ENCODE measurements at regions not wholly inside any gene's neighbourhood (a gene's known extent, or its start where the extent isn't known, plus 50 kb on each side); places are given as distances from the start of the nearest gene placed in this dataset.
A peak's percentile ranks its signal among the peaks of the same experiment; 100 is the strongest.

- no peaks in the 10 kb centered on the region for H3K27me3 ChIP-seq (ENCODE audit: control insufficient read depth, insufficient read depth, low read length, poor library complexity, severe bottlenecking)
- H3K4me3 ChIP-seq (ENCODE audit: low read length) = no peak overlapping the region
- peaks cover 2% of the 10 kb centered on the region for H3K4me1 ChIP-seq (ENCODE audit: control insufficient read depth, insufficient read depth, low read length)
- DNase-seq = peak; percentile 24
- H3K9me3 ChIP-seq (ENCODE audit: control insufficient read depth, low read length) = no peaks in the 10 kb centered on the region
- no peak overlapping the region for H3K27ac ChIP-seq (ENCODE audit: low read depth, low read length)
- no peak for TF ChIP-seq CTCF (conservative IDR thresholded peaks at IDR 0.05)
- H3K9ac ChIP-seq (ENCODE audit: extremely low read depth, low read length, poor library complexity, severe bottlenecking) = no peak overlapping the region
- peaks cover 3% of the 10 kb centered on the region for H3K27me3 Mint-ChIP-seq (ENCODE audit: insufficient read depth)
- H3K36me3 Mint-ChIP-seq (ENCODE audit: low read depth) = no peaks in the 10 kb centered on the region
- no peaks in the 10 kb centered on the region for H3K9me3 Mint-ChIP-seq
- H3K4me1 Mint-ChIP-seq = peaks cover 7% of the 10 kb centered on the region
- H3K4me3 Mint-ChIP-seq = no peak overlapping the region
- 92 to 99% methylated on average over 7 of the region's 7 CpGs for WGBS, 2 experiments (ENCODE audit: insufficient coverage in 1 of 2, insufficient read length in 1 of 2)
- no peaks in the 10 kb centered on the region for H3K36me3 ChIP-seq (ENCODE audit: control insufficient read depth, insufficient read depth, low read length)
- H3K27ac Mint-ChIP-seq = no peak overlapping the region
Measured at GRCh38 chr1:30420519-30421050, 302.8 kb downstream of the MATN1 start.

- Histone ChIP-seq H3K9ac (ENCODE audit: extremely low read depth, low read length, poor library complexity, severe bottlenecking) (no peak overlapping the region), H3K27me3 (ENCODE audit: control insufficient read depth, insufficient read depth, low read length, poor library complexity, severe bottlenecking) (no peaks in the 10 kb centered on the region), H3K36me3 (ENCODE audit: control insufficient read depth, insufficient read depth, low read length) (no peaks in the 10 kb centered on the region), H3K27ac (ENCODE audit: low read depth, low read length) (no peak overlapping the region), H3K4me1 (ENCODE audit: control insufficient read depth, insufficient read depth, low read length) (peaks cover 2% of the 10 kb centered on the region), H3K9me3 (ENCODE audit: control insufficient read depth, low read length) (no peaks in the 10 kb centered on the region), H3K4me3 (ENCODE audit: low read length) (no peak overlapping the region)
- no peak for DNase-seq
- Mint-ChIP-seq H3K4me1 (peaks cover 7% of the 10 kb centered on the region), H3K27ac (no peak overlapping the region), H3K36me3 (ENCODE audit: low read depth) (no peaks in the 10 kb centered on the region), H3K4me3 (no peak overlapping the region), H3K27me3 (ENCODE audit: insufficient read depth) (peaks cover 3% of the 10 kb centered on the region), H3K9me3 (no peaks in the 10 kb centered on the region)
- WGBS, 2 experiments (ENCODE audit: insufficient coverage in 1 of 2, insufficient read length in 1 of 2) = 84 to 97% methylated on average over 3 to 5 of the region's 5 CpGs
- no peak for TF ChIP-seq CTCF (conservative IDR thresholded peaks at IDR 0.05)
Measured at GRCh38 chr1:30419831-30420230, 303.6 kb downstream of the MATN1 start.

- Histone ChIP-seq H3K9me3 (ENCODE audit: control insufficient read depth, low read length) (no peaks in the 10 kb centered on the region), H3K36me3 (ENCODE audit: control insufficient read depth, insufficient read depth, low read length) (no peaks in the 10 kb centered on the region), H3K4me1 (ENCODE audit: control insufficient read depth, insufficient read depth, low read length) (peaks cover 2% of the 10 kb centered on the region), H3K27me3 (ENCODE audit: control insufficient read depth, insufficient read depth, low read length, poor library complexity, severe bottlenecking) (no peaks in the 10 kb centered on the region), H3K27ac (ENCODE audit: low read depth, low read length) (no peak overlapping the region), H3K9ac (ENCODE audit: extremely low read depth, low read length, poor library complexity, severe bottlenecking) (no peak overlapping the region), H3K4me3 (ENCODE audit: low read length) (no peak overlapping the region)
- Mint-ChIP-seq H3K36me3 (ENCODE audit: low read depth) (no peaks in the 10 kb centered on the region), H3K9me3 (no peaks in the 10 kb centered on the region), H3K4me1 (peaks cover 7% of the 10 kb centered on the region), H3K4me3 (no peak overlapping the region), H3K27me3 (ENCODE audit: insufficient read depth) (peaks cover 3% of the 10 kb centered on the region), H3K27ac (no peak overlapping the region)
- 94 to 100% methylated on average over 6 to 7 of the region's 7 CpGs for WGBS, 2 experiments (ENCODE audit: insufficient coverage in 1 of 2, insufficient read length in 1 of 2)
- TF ChIP-seq CTCF (conservative IDR thresholded peaks at IDR 0.05) = no peak
- DNase-seq = peak; percentile 62
Measured at GRCh38 chr1:30418939-30419720, 304.3 kb downstream of the MATN1 start.

Measured in endodermal cell (in vitro differentiated cells).